ENCODE measurements at regions not wholly inside any gene's neighbourhood (a gene's known extent, or its start where the extent isn't known, plus 50 kb on each side); places are given as distances from the start of the nearest gene placed in this dataset.

- no peak for DNase-seq (ENCODE audit: low read depth in 1 of 2, low spot score in 1 of 2)
- Histone ChIP-seq H3K27ac (replicated peaks) (no peak overlapping the region), H3K27me3 (ENCODE audit: insufficient read depth, poor library complexity, severe bottlenecking) (no peaks in the 10 kb centered on the region), H3K4me3 (replicated peaks; ENCODE audit: insufficient read depth, low read length) (no peak overlapping the region)
- TF ChIP-seq REST (IDR thresholded peaks at IDR 0.05; ENCODE audit: insufficient replicate concordance, low read depth) (no peak), SPI1 (IDR thresholded peaks at IDR 0.05; ENCODE audit: borderline replicate concordance, low read depth) (no peak), CTCF (IDR thresholded peaks at IDR 0.05; ENCODE audit: insufficient read depth, low read length) (no peak), GABPA (IDR thresholded peaks at IDR 0.05; ENCODE audit: low read depth) (no peak), POLR2AphosphoS5 (IDR thresholded peaks at IDR 0.05; ENCODE audit: low read depth) (no peak)
Measured at GRCh38 chr1:69269491-69269890, 298.2 kb upstream of the LRRC7 start.

- no peak for TF ChIP-seq GABPA (IDR thresholded peaks at IDR 0.05; ENCODE audit: low read depth)
- TF ChIP-seq POLR2AphosphoS5 (IDR thresholded peaks at IDR 0.05; ENCODE audit: low read depth): no peak
- TF ChIP-seq SPI1 (IDR thresholded peaks at IDR 0.05; ENCODE audit: borderline replicate concordance, low read depth): no peak
- no peak for TF ChIP-seq CTCF (IDR thresholded peaks at IDR 0.05; ENCODE audit: insufficient read depth, low read length)
- TF ChIP-seq REST (IDR thresholded peaks at IDR 0.05; ENCODE audit: insufficient replicate concordance, low read depth): no peak
- Histone ChIP-seq H3K27me3 (ENCODE audit: insufficient read depth, poor library complexity, severe bottlenecking) (no peaks in the 10 kb centered on the region), H3K4me3 (replicated peaks; ENCODE audit: insufficient read depth, low read length) (no peak overlapping the region), H3K27ac (replicated peaks) (no peak overlapping the region)
- DNase-seq (ENCODE audit: low read depth in 1 of 2, low spot score in 1 of 2): no peak
Measured at GRCh38 chr1:69271587-69272125, 296.1 kb upstream of the LRRC7 start.

GRCh38 chr1:69272684-69273083 is 295.0 kb upstream of the LRRC7 start:
- DNase-seq (ENCODE audit: low read depth in 1 of 2, low spot score in 1 of 2): no peak
- Histone ChIP-seq H3K4me3 (replicated peaks; ENCODE audit: insufficient read depth, low read length) (no peak overlapping the region), H3K27ac (replicated peaks) (no peak overlapping the region), H3K27me3 (ENCODE audit: insufficient read depth, poor library complexity, severe bottlenecking) (no peaks in the 10 kb centered on the region)
- TF ChIP-seq REST (IDR thresholded peaks at IDR 0.05; ENCODE audit: insufficient replicate concordance, low read depth) (no peak), GABPA (IDR thresholded peaks at IDR 0.05; ENCODE audit: low read depth) (no peak), POLR2AphosphoS5 (IDR thresholded peaks at IDR 0.05; ENCODE audit: low read depth) (no peak), CTCF (IDR thresholded peaks at IDR 0.05; ENCODE audit: insufficient read depth, low read length) (no peak), SPI1 (IDR thresholded peaks at IDR 0.05; ENCODE audit: borderline replicate concordance, low read depth) (no peak)

Data from HL-60 (cell line).